ENCODE measurements at regions not wholly inside any gene's neighbourhood (a gene's known extent, or its start where the extent isn't known, plus 50 kb on each side); places are given as distances from the start of the nearest gene placed in this dataset.

- TF ChIP-seq, protein P1, sequence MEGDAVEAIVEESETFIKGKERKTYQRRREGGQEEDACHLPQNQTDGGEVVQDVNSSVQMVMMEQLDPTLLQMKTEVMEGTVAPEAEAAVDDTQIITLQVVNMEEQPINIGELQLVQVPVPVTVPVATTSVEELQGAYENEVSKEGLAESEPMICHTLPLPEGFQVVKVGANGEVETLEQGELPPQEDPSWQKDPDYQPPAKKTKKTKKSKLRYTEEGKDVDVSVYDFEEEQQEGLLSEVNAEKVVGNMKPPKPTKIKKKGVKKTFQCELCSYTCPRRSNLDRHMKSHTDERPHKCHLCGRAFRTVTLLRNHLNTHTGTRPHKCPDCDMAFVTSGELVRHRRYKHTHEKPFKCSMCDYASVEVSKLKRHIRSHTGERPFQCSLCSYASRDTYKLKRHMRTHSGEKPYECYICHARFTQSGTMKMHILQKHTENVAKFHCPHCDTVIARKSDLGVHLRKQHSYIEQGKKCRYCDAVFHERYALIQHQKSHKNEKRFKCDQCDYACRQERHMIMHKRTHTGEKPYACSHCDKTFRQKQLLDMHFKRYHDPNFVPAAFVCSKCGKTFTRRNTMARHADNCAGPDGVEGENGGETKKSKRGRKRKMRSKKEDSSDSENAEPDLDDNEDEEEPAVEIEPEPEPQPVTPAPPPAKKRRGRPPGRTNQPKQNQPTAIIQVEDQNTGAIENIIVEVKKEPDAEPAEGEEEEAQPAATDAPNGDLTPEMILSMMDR (IDR thresholded peaks at IDR 0.05), result no peak
- TF ChIP-seq POLR2A (IDR thresholded peaks at IDR 0.05), result no peak
Measured at GRCh38 chr2:38213619-38214167, 137.7 kb upstream of the CYP1B1 start.

Measured in right lobe of liver (tissue), 4 donors.